HG03108 (cell line): ENCODE measurements at regions not wholly inside any gene's neighbourhood (a gene's known extent, or its start where the extent isn't known, plus 50 kb on each side); places are given as distances from the start of the nearest gene placed in this dataset.

ENCODE experiments used
- ATAC-seq: cut with Tn5 transposase; IDR thresholded peaks from one replicate; pipeline ENCODE4 v1.9.1; 2021; ENCODE audit warnings: moderate library complexity; ENCODE audit not compliant: unreplicated experiment

- ATAC-seq = peak; percentile 69
Measured at GRCh38 chr12:4030929-4031702, 157.9 kb upstream of the PARP11 start.

- no peak for ATAC-seq
Measured at GRCh38 chr12:4027412-4027811, 154.2 kb upstream of the PARP11 start.

DNA sequence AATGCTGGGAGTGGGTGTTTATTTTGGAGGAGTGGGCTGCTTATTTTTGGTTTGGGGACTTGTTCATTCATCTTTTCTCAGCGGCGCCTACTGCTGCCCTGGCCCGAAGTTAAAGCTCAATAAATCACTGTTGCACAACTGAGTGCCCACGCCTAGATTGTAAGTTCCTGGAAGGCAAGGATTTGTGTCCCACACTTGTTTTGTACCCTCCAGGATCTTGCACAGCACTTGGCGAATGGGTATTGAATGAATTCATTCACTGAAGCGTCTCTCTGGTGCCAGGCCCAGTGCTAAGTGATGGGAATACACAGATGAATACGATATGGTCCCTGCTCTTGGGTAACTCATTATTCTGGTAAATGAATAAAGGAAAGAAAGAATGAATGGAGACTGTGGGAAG is 153.3 kb upstream of the PARP11 start:
- no peak for ATAC-seq

GRCh38 chr12:4026020-4026358 is 152.8 kb upstream of the PARP11 start:
- no peak for ATAC-seq

DNA sequence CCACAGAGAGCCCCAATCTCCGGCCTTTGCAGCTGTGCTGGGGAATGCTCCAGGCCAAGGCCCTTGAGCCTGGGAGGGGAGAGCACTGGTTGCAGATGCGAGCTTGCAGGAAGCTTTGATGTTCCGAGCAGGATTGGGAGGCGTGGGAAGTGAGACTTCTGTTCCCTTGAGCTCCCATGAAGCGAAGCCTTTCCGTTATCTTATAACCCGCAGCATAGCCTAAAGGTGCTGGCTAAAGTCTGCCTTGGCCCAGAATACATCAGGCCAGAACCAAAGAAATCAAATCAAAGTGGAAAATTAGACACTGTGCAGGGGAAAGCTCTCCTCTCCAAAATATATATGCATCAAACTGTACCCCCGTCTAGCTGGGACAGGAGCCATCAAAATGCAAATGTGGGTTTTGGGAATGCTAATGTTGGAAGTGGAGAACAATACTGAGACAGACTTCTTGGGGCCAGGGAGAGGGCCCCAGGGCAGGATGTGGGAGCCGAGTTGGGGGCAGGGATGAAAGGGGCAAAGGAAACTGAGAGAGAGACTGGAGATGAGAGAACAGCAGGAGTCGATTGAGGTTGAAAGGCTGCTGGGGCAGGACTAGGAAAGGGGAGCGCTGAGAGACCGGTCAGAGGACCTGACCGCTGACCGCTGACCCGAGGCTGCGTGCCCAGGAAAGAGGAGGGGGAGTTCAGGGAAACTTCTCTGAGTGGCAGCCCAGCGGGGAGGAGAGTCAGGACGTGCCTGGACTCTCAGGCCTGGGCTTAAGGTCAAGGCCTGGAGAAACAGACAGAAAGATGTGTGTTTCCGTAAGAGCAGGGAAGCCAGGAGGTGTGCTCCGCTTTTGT is 152.2 kb upstream of the PARP11 start:
- no peak for ATAC-seq

GRCh38 chr12:4024701-4025100 is 151.5 kb upstream of the PARP11 start:
- no peak for ATAC-seq

GRCh38 chr12:4015225-4016091 is 142.3 kb upstream of the PARP11 start:
- no peak for ATAC-seq

- ATAC-seq = no peak
Measured at GRCh38 chr12:4014858-4015224, 141.6 kb upstream of the PARP11 start.

- ATAC-seq = no peak
Measured at GRCh38 chr12:4014444-4014843, 141.2 kb upstream of the PARP11 start.

DNA sequence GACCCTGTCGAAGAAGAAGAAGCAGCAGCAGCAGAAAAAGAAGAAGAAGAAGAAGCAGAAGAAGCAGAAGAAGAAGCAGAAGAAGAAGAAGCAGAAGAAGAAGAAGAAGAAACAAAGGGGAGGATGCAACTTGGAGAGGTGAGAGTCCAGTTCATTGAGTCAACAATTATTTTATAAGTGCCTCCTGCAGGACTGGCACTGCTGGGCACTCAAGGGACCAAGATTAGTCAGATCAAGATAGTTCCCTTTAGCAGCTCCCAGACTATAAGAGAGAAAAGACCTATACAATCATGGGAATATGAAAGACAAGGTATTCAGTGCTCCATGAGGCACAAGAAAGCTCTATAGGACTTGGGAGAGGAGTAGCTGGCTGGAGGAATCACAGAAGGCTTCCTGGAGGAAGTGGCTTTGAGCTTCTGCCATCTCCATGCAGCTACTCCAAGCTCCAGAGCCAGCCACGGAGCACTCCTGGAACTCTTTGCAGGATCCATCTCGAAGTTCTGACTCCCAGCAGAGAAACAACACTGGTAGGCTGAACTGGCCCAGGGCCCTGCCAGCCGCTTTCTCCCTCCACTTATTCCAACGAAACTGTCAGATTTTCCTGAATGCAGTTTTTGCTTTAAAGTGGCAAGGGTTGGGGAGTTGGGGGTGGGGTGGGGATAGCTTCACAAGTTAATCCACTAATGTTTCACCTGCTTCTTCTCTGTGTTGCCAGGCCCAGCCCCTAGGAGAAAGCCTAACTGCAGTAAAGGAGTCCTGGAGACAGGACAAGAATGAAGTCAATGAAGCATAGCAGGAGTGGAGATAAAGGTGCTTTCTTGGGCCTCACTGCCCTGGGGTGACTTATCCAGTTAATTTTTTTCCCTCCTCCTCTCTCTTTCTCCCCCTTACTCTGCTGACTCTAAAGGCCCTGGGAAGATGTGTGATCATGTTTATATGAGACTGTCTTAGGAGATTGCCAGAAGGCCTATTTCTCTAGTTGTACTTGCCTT is 140.1 kb upstream of the PARP11 start:
- no peak for ATAC-seq

- ATAC-seq = no peak
Measured at GRCh38 chr12:4012073-4012472, 138.9 kb upstream of the PARP11 start.

- ATAC-seq = no peak
Measured at GRCh38 chr12:4011597-4011996, 138.4 kb upstream of the PARP11 start.

DNA sequence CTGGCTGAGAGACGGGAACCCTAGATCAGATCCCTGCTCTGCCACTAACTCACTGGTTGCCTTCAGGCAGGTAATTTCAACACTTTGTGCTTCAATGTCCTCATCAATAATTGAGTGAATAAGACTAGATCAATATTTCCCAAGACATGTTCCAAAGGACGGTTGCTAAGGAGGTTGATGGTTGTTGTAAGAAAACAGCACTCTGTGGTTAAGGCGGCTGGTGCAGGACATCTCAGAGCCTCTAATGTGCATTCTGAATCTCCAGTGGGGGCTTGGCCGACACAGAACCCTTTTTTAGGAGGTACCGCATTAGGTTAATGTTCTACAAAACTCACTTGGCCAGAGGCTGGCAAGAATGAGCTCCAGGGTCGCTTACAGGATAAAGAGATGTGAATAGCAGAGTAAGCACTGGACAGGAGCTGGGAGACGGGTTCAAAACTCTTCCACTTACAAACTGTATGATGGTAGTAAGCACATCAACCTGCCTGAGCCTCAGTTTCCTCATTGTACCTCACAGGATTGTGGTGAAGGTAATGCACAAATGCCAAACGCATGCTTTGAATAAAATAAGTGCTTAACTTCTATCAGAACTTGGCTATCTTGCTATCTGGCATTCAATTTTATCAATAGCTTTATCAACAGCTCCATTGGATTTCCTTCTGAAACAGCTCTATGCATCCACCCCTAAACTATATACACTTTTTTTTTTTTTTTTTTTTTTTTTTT is 136.9 kb upstream of the PARP11 start:
- no peak for ATAC-seq

- no peak for ATAC-seq
Measured at GRCh38 chr12:4006743-4007142, 133.5 kb upstream of the PARP11 start.

- no peak for ATAC-seq
Measured at GRCh38 chr12:4005851-4006430, 132.7 kb upstream of the PARP11 start.

DNA sequence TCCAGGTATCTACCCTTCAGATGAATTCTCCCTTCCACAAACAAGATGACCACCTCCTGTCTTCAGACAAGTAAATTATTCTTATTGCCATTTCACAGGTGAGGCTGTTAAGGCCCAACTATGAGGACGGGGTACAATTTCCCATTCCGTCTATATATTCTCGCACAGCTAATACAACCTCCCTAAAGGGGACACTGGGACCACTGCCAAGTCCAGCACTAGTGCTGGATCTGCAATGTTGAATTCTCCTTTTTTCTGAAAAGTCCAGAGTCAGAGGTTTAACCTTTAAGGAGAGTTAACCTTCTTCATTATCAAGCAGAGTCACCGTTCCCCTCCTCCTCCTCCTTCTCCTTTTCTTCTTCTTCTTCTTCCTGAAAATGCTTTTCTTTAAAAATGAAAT is 130.4 kb upstream of the PARP11 start:
- no peak for ATAC-seq

GRCh38 chr12:4002601-4003000 is 129.4 kb upstream of the PARP11 start:
- no peak for ATAC-seq

DNA sequence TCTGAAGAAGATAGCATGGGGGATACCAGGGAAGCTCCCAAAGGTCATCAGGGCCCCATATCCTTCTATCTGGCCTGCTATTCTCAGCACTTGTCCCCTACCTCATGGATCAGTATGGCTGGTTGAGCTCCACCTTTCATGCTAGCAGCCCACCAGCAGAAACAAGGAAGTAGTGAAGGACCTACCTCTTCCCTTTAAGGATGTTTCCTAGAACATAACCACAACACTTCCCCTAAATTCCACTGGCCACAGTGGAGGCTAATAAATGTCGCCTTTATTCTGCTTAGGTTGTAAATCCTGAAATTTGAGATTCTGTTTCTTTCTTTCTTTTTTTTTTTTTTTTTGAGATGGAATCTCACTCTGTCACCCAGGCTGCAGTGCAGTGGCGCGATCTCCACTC is 128.6 kb upstream of the PARP11 start:
- no peak for ATAC-seq

- ATAC-seq = no peak
Measured at GRCh38 chr12:4001031-4001430, 127.8 kb upstream of the PARP11 start.
